Ovary (tissue), 7 donors: ENCODE measurements at regions not wholly inside any gene's neighbourhood (a gene's known extent, or its start where the extent isn't known, plus 50 kb on each side); places are given as distances from the start of the nearest gene placed in this dataset.
"Not testable (repeated sequence)": the region's sequence is repeated elsewhere in the genome, so short reads cannot be mapped to it uniquely, and the experiment has no call there.

Experiments used
- DNase-seq, 5 donors: peaks; one replicate each; pipeline ENCODE4 v3.0.0-alpha.2; 2019 to 2020
- H3K27ac ChIP-seq, 2 donors: fragments of 200-600 bp; one replicate each; pipeline versions ENCODE4 v1.5.1 to v1.8.0; 2019 to 2022
- H3K27me3 ChIP-seq: fragments of 200-600 bp; one replicate; pipeline ENCODE4 v1.8.0; 2022
- H3K36me3 ChIP-seq: fragments of 200-600 bp; sonication (generic); one replicate; pipeline ENCODE4 v1.5.1; 2019
- H3K4me1 ChIP-seq: one replicate; pipeline ENCODE4 v1.8.1; 2013; ENCODE audit warnings: mild to moderate bottlenecking, moderate library complexity; ENCODE audit not compliant: insufficient read depth
- H3K4me3 ChIP-seq: fragments of 200-600 bp; sonication (generic); one replicate; pipeline ENCODE4 v1.5.1; 2017
- H3K9me3 ChIP-seq, 2 donors: fragments of 200-600 bp in 1 of 2; sonication (generic) in 1 of 2; one replicate each; pipeline versions ENCODE4 v1.5.1 to v1.8.1; 2013 to 2019; ENCODE audit warnings: mild to moderate bottlenecking in 1 of 2, moderate library complexity in 1 of 2
- CTCF ChIP-seq, 3 donors: fragments of 450-650 bp in 2 of 3; fragments of 200-600 bp in 1 of 3; IDR thresholded peaks; one replicate each; pipeline versions ENCODE4 v1.5.1 to v1.8.0; 2016 to 2022; ENCODE audit warnings: antibody characterized with exemption in 3 of 3, mild to moderate bottlenecking in 1 of 3
- EP300 ChIP-seq: sonication (generic); formaldehyde crosslinking; IDR thresholded peaks from one replicate; pipeline ENCODE4 v1.6.1; 2017; ENCODE audit warnings: antibody characterized with exemption
- POLR2A ChIP-seq: fragments of 450-650 bp; IDR thresholded peaks from one replicate; pipeline ENCODE4 v1.6.1; 2017; ENCODE audit warnings: antibody characterized with exemption, mild to moderate bottlenecking, moderate library complexity
- WGBS, 3 donors: extraction: QIAGEN DNeasy Blood & Tissue Kit in 1 of 3; methylation state at CpG; one replicate each; pipeline versions ENCODE4 v1.1.5 to v1.1.7; 2013 to 2017; 5-methylcytosine and 5-hydroxymethylcytosine counted together
- intact Hi-C, 4 donors: fragments of 100-400 bp; cut with DNase I; formaldehyde crosslinking; loops; one replicate each; pipeline versions ENCODE4 v1.11.0 to v1.15.1; 2022 to 2023
- donor health status: DM: no; HTN: no; CAD: no; lungs with moderate emphysema.
- donor health status: DM: no; HTN: no; CAD: no.
- donor health status: Bipolar disorder and iron deficiency.
- donor health status: DM: no; HTN: no; CAD: no.
- donor health status: DM: yes; HTN: yes; CAD: no.

- intact Hi-C loops, result no loop called here
- Histone ChIP-seq H3K4me3 (no peak overlapping the region), H3K9me3 (no peaks in the 10 kb centered on the region), H3K27ac (no peak overlapping the region), H3K4me1 (no peaks in the 10 kb centered on the region), H3K36me3 (no peaks in the 10 kb centered on the region), H3K27me3 (no peaks in the 10 kb centered on the region)
- DNase-seq, result no peak
- TF ChIP-seq EP300 (no peak), CTCF (IDR thresholded peaks at IDR 0.05) (no peak), POLR2A (no peak)
Observed at GRCh38 chr3:3356846-3357245, 177.4 kb upstream of the CRBN start.

DNA sequence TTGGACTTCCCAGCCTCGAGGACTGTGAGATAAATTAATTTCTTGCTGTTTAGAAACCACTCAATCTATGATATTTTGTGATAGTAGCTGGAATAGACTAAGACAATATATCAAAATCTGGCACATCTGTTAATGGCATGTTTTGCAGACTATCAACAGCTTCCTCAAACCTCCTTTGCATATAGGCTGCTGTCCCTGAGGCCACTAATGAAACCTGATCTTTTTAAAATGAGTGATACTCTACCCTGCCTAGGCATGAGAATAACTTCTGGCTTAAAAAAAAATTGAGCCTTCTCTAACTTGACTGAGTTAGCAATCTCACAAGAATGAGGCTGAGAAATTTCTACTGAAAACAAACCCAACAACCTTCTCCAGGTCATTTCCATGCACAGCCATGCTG lies 176.0 kb upstream of the CRBN start:
- 17 to 52% (median 44%) methylated on average over 1 of the region's 1 CpG for WGBS, 3 donors
- intact Hi-C loops, result no loop called here
- H3K4me3 ChIP-seq, result no peak overlapping the region
- no peak overlapping the region for H3K27ac ChIP-seq
- DNase-seq, result no peak
- TF ChIP-seq CTCF (IDR thresholded peaks at IDR 0.05), result no peak
- TF ChIP-seq EP300, result no peak
- TF ChIP-seq POLR2A, result no peak
- no peaks in the 10 kb centered on the region for H3K27me3 ChIP-seq
- H3K36me3 ChIP-seq, result no peaks in the 10 kb centered on the region
- no peaks in the 10 kb centered on the region for H3K4me1 ChIP-seq
- H3K9me3 ChIP-seq, result no peaks in the 10 kb centered on the region

GRCh38 chr3:3353153-3353552 lies 173.7 kb upstream of the CRBN start:
- TF ChIP-seq CTCF (IDR thresholded peaks at IDR 0.05) (no peak), POLR2A (no peak), EP300 (no peak)
- 87 to 95% (median 88%) methylated on average over 1 of the region's 1 CpG for WGBS, 3 donors
- H3K36me3 ChIP-seq, result no peaks in the 10 kb centered on the region
- H3K27me3 ChIP-seq, result no peaks in the 10 kb centered on the region
- intact Hi-C loops, result no loop called here
- H3K4me1 ChIP-seq, result no peaks in the 10 kb centered on the region
- no peak overlapping the region for H3K27ac ChIP-seq
- H3K9me3 ChIP-seq, result no peaks in the 10 kb centered on the region
- no peak overlapping the region for H3K4me3 ChIP-seq
- DNase-seq, result no peak

- intact Hi-C loops, result no loop called here
- WGBS, 3 donors, result 8 to 19% (median 10%) methylated on average over 3 of the region's 3 CpGs
Observed at GRCh38 chr3:3351226-3351625, 171.7 kb upstream of the CRBN start.

DNA sequence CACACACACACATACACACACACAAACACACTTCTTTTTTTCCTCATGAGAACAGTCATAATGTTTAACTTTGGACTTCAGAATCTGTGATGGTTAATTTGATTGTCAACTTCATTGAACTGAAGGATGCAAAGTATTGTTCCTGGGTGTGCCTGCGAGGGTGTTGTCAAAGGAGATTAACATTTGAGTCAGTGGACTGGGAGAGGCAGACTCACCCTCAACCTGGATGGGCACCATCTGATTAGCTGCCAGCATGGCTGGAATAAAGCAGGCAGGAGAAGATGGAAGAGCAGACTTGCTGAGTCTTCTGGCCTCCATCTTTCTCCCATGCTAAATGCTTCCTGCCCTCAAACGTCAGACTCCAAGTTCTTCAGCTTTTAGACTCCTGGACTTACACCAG lies 167.6 kb upstream of the CRBN start:
- H3K4me3 ChIP-seq, H3K27ac ChIP-seq, H3K4me1 ChIP-seq, DNase-seq, H3K36me3 ChIP-seq, H3K9me3 ChIP-seq, H3K27me3 ChIP-seq, intact Hi-C loops: not testable (repeated sequence)
- WGBS, 3 donors, result 61 to 71% (median 62%) methylated on average over 2 of the region's 2 CpGs

More at GRCh38 chr3:3351226-3351625, 171.7 kb upstream of the CRBN start:
- TF ChIP-seq POLR2A (no peak), EP300 (no peak), CTCF (IDR thresholded peaks at IDR 0.05) (no peak)
- Histone ChIP-seq H3K27ac (no peak overlapping the region), H3K4me1 (no peaks in the 10 kb centered on the region), H3K36me3 (no peaks in the 10 kb centered on the region), H3K4me3 (no peak overlapping the region), H3K27me3 (no peaks in the 10 kb centered on the region), H3K9me3 (no peaks in the 10 kb centered on the region)
- no peak for DNase-seq
